Activated CD8-positive, alpha-beta T cell treated with anti-CD3 and anti-CD28 coated beads for 36 hours (primary cell): ENCODE measurements at regions not wholly inside any gene's neighbourhood (a gene's known extent, or its start where the extent isn't known, plus 50 kb on each side); places are given as distances from the start of the nearest gene placed in this dataset.

ENCODE experiments used
- ATAC-seq: fragments of 200-7000 bp; cut with Tn5 transposase; one replicate; pipeline ENCODE4 v1.10.0; 2021; ENCODE audit warnings: mild to moderate bottlenecking, moderate library complexity
- CTCF ChIA-PET: fragments of 350-600 bp; sonication (Branson Sonifier 250); formaldehyde crosslinking; loops from one replicate; lab custom pipeline; 2021; ENCODE audit warnings: antibody characterized with exemption; lab: Charles Lee
- POLR2A ChIA-PET: fragments of 350-600 bp; sonication (Branson Sonifier 250); formaldehyde crosslinking; loops from one replicate; lab custom pipeline; 2021; ENCODE audit warnings: antibody characterized with exemption; lab: Charles Lee
- DNase-seq: peaks from one replicate; pipeline ENCODE4 v3.0.0-alpha.2; 2020
- H3K27ac Mint-ChIP-seq: one replicate; pipeline ENCODE4 v1.8.0; 2021; ENCODE audit warnings: mild to moderate bottlenecking, mixed read lengths
- H3K27me3 Mint-ChIP-seq: one replicate; pipeline ENCODE4 v1.8.0; 2021; ENCODE audit warnings: mixed read lengths
- H3K36me3 Mint-ChIP-seq: one replicate; pipeline ENCODE4 v1.8.0; 2021; ENCODE audit warnings: low read depth, mixed read lengths
- H3K4me1 Mint-ChIP-seq: one replicate; pipeline ENCODE4 v1.8.0; 2021; ENCODE audit warnings: low read depth, mixed read lengths
- H3K4me3 Mint-ChIP-seq: one replicate; pipeline ENCODE4 v1.8.0; 2021; ENCODE audit warnings: mild to moderate bottlenecking, moderate library complexity, mixed read lengths
- H3K9me3 Mint-ChIP-seq: one replicate; pipeline ENCODE4 v1.8.0; 2021; ENCODE audit warnings: mixed read lengths
- CTCF ChIP-seq: fragments of 200-600 bp; IDR thresholded peaks from one replicate; pipeline ENCODE4 v1.8.0; 2022; ENCODE audit warnings: antibody characterized with exemption, mild to moderate bottlenecking
- intact Hi-C: fragments of 100-400 bp; cut with micrococcal nuclease; formaldehyde crosslinking; loops from one replicate; pipeline ENCODE4 v1.10.0; 2022

GRCh38 chr22:48752451-48753380 lies 1075.0 kb downstream of the BRD1 start:
- Mint-ChIP-seq H3K9me3 (no peaks in the 10 kb centered on the region), H3K27ac (no peak overlapping the region), H3K4me1 (no peaks in the 10 kb centered on the region), H3K27me3 (peaks cover 4% of the 10 kb centered on the region), H3K4me3 (no peak overlapping the region), H3K36me3 (no peaks in the 10 kb centered on the region)
- DNase-seq (no peak), ATAC-seq (no peak)
- intact Hi-C loops, result no loop called here
- no peak for TF ChIP-seq CTCF
- CTCF ChIA-PET, result no interaction called here
- POLR2A ChIA-PET, result no interaction called here

- ATAC-seq (no peak), DNase-seq (no peak)
- POLR2A ChIA-PET, result no interaction called here
Measured at GRCh38 chr22:48751539-48752437, 1075.9 kb downstream of the BRD1 start.

GRCh38 chr22:48750826-48751440 lies 1076.7 kb downstream of the BRD1 start:
- Mint-ChIP-seq H3K27ac (no peak overlapping the region), H3K9me3 (no peaks in the 10 kb centered on the region), H3K4me1 (no peaks in the 10 kb centered on the region), H3K27me3 (no peaks in the 10 kb centered on the region), H3K4me3 (no peak overlapping the region), H3K36me3 (no peaks in the 10 kb centered on the region)
- no peak for TF ChIP-seq CTCF
- POLR2A ChIA-PET, result no interaction called here
- ATAC-seq (no peak), DNase-seq (no peak)
- intact Hi-C loops, result no loop called here
- CTCF ChIA-PET, result no interaction called here

More at GRCh38 chr22:48751539-48752437, 1075.9 kb downstream of the BRD1 start:
- Mint-ChIP-seq H3K9me3 (no peaks in the 10 kb centered on the region), H3K4me1 (no peaks in the 10 kb centered on the region), H3K27ac (no peak overlapping the region), H3K4me3 (no peak overlapping the region), H3K36me3 (no peaks in the 10 kb centered on the region), H3K27me3 (peaks cover 4% of the 10 kb centered on the region)
- CTCF ChIA-PET, result no interaction called here
- intact Hi-C loops, result no loop called here
- no peak for TF ChIP-seq CTCF

GRCh38 chr22:48750282-48750681 lies 1077.4 kb downstream of the BRD1 start:
- CTCF ChIA-PET, result no interaction called here
- no peaks in the 10 kb centered on the region for H3K36me3 Mint-ChIP-seq

More at GRCh38 chr22:48750282-48750681, 1077.4 kb downstream of the BRD1 start:
- POLR2A ChIA-PET, result no interaction called here
- Mint-ChIP-seq H3K27ac (no peak overlapping the region), H3K4me1 (no peaks in the 10 kb centered on the region), H3K27me3 (no peaks in the 10 kb centered on the region), H3K4me3 (no peak overlapping the region), H3K9me3 (no peaks in the 10 kb centered on the region)
- DNase-seq (no peak), ATAC-seq (no peak)
- TF ChIP-seq CTCF, result no peak
- intact Hi-C loops, result no loop called here
